Esophagus mucosa (tissue), 1 donor: ENCODE measurements at regions not wholly inside any gene's neighbourhood (a gene's known extent, or its start where the extent isn't known, plus 50 kb on each side); places are given as distances from the start of the nearest gene placed in this dataset.
A peak's percentile ranks its signal among the peaks of the same experiment; 100 is the strongest.

ENCODE experiments used
- ATAC-seq: fragments of 200-7000 bp; cut with Tn5 transposase; one replicate; pipeline ENCODE4 v1.9.1; 2020
- donor health status: DM: yes; HTN: yes; CAD: no.

DNA sequence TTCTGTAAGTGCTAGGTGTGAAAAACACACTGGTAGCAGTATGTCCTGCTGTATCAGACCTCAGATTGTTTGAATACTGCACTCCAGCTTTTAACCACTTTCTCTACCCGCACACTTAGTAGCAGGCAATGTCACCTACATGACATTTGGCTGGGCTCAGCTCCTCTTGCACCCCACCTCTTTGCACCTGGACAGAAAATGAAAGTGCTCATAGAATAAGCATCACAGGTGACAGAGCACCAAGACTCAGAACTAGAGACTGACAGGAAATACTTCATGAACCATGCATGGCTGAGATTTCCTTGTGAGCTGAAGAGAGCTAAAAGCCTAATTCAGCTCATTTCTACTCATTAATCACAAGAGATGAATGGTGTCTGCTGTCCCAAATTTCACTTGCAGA is 1014.2 kb upstream of the CDH8 start:
- ATAC-seq: no peak

DNA sequence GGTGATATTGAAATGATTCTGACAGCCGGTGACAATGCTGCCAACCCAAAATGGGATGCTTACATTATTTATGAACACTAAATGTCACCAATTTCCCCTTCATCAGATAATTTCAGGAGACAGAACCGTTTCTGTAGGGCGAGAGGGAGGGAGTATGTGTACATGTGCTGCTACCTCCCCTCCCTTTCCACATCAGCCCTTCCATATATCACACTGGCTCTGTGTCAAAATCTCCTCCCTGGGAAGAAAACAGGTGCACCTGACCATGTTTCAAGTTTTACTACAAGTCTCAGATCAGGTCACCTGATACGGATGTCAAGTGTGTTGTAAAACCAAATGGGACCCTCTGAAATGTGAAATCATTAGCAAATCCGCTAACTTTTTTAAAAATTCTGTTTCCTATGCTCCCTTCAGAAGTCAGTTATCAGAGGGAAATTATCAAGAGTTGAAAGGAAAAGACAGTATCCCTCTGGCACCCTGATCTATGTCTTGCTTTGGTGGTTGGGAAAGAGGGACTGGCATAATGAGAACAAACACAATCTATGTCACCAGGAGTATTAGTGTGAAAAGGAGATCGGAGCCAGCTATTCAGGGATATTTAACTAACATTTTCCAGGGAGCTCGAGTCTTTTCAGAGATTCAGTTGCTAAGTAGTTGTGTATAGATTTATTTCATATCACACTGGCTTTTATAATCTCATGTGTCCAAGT is 1002.3 kb upstream of the CDH8 start:
- ATAC-seq: no peak

DNA sequence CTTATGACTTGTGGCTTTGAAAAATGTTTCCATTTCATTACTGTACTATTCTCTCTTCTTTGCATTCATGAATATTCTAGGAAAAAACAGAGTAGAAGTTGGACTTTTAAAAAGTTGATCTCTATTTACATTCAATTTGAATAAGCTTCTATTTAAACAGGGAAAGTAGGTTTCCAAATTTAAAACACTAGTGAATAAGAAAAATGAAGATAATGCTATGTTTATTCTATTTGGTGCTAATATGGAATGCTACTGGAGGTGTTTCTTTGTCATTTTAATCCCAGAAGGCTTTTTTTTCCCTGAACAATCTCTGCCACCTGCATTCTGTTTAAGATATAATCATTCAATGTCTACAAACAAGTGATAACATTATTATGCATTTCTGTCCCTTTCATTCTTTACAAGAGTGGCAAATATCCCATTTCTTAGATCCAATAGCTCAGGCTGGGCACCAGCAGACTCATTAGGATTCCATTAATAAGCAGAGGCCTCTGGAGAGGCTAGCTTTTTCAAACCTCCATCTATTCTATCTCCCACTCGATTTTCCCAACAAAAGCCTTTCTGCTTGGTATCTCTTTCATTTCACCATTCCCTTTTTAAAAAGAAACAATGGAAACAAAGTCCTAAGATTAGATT is 1001.6 kb upstream of the CDH8 start:
- no peak for ATAC-seq

DNA sequence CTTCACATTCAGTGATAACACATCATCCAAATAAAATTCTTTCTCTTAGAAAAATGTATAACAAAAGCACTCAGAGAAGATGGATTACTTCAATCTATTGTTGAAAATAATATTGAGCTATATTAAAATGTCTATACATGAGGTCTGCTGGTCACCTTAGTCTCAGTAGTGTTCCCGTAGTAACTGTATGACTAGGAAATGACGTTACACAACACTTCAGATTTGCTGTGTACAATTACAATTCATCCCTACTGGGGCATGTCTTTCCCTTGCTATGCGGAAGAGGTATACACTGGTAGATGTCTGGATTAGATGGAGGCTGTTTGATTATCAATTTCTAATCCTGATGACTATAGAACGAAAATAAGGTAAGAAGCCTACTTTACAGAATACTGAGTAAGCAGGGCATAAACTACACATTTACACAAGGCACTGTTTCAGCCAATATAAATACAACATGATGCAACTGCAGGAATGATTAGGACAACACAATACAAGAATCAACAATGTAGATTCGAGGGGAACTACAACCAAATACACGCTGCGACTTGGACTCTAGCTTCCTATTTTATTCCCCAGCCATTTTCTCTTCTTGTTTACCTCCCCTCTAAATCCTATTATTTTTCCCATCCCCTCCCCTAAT is 982.5 kb upstream of the CDH8 start:
- ATAC-seq: no peak

DNA sequence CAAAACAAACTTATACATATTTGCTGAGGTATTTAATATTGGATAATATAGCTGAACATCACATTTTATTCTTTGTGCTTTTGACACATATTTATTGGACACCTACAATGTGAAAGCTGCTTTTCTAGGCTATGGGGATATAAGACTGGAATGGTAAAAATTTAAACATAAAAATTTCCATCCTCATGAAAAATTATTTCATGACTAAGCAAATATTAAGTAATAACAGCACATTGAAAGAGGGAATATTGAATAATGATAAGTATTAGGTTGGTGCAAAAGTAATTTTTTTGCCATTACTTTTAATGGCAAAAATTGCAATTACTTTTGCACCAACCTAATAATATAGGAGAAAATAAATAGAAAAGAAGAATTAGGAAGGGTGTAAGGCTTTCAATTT is 972.5 kb upstream of the CDH8 start:
- ATAC-seq: no peak

DNA sequence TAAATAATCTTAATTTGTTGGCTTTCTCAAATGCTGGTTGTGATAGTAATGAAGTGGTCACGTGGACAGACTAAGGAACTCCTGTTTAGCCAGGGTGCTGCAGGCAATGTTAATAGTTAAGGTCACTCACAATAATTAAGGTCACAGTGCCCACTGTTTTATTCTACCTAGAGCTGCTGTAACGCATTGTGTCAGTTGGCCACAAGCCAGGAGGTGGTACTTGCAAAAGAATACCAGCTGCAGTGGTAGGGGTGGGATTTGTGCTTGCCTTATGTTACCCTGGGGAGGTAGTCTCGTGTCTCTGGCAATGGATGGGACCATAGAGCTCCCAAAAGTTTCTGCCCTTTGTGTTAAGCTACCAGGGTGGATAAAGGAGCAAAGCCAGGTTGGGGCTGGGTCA is 969.1 kb upstream of the CDH8 start:
- no peak for ATAC-seq

DNA sequence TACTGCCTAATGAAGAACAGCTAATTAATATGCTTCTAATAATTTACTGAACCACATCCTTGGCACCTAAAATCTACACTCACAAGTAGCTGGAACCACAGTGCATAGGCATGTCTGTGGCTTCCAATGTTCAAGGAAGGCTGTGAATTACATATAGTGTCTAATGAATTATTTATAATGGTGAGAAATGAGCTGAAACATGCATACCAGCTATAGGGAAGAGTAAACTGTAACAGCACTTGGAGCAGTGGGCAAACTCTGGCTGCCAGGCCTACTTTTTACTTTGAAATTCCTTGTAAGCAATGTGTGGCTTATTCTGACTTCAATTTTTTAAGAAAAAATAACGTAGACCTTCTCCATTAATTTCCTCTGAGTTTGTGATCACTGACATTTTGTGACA is 953.2 kb upstream of the CDH8 start:
- no peak for ATAC-seq

DNA sequence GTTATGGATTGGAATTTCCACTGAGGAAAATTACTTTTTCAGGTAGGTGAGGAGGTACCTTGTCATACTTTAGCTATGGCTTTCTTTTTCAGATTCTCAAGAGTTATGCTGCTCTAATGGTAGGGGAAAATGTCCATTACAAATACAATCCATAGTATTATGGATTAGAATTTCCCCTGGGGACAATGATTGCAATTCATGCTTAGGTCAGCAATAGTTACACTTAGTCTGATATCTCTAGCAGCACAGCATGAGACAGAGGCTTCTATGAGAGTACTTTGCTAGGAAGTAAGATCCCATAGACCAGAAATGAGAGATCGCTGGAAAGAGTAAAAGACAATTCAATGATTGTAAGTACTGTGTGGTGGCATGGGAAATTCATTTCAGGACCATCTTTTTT is 949.5 kb upstream of the CDH8 start:
- ATAC-seq: no peak

DNA sequence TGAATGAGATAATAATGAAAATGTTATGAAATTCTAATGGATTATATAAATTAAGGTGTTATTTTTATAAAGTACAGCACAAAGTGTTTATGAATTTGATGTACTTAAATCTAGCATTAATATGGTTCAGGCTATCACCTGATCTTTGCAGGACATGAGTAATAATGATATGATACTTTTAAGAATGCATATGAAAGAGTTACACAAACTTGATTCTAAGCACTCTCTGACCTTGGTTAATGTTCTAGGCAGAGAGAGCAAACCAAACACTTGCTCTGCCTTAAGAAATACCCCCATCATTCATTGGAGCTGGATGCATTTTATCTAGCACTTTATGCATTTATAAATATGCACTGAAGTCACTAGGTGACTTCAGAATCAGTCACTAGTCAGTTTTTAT is 942.2 kb upstream of the CDH8 start:
- ATAC-seq: no peak

DNA sequence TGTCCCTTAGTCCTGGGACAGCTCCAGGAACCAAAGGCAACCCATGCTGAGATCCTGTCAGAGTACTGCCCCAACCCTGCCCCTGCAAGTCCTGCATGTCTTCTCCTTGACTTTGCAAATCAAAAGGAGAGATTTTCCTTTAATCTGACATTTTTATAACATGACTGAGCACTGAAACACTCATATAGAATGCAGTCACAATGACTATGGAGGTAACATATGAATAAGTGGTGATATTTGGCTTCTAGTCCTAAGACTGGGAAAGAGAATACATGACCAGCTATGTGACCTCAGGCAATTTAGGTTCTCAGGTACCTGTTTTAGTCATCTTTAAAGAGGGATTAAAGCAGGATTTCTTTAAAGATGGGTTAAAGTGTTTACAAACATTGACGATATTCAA is 941.6 kb upstream of the CDH8 start:
- ATAC-seq: no peak

DNA sequence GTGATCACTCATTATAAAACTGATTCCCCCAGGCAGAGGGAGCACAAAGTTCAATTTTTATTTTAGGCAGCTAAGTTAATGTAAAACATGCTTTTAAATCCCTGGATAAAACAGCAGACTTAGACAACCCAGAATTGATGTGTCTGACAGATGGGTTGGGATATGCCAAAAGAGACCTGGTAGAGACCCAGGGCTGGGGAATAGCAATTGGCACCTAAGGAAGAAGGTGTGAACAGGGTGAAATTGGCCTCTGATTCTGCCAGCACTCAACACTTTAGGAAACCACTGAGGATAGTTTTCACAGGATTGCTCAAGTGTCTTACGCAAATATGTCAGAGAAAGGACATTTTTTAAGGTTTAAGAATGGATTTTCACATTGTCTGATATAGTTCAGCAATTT is 938.2 kb upstream of the CDH8 start:
- ATAC-seq: no peak

DNA sequence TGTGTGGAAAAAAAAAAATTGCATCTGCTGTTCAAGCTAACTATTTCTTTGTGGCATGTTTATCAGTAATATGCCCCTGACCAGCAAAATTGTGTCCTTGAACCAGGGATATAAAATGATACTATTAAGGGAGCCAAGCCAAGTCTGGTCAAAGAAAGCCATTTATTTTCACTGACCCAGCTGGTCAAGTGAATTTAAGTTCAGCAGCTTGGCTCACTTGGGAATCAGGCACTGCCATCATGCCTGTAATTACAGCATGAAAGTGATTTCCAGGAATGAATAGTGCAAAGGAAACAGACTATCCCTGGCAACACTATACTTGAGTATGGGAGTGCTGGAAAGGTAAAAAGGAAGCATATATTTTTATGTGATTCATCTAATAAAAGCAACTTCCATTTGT is 934.6 kb upstream of the CDH8 start:
- ATAC-seq: no peak

DNA sequence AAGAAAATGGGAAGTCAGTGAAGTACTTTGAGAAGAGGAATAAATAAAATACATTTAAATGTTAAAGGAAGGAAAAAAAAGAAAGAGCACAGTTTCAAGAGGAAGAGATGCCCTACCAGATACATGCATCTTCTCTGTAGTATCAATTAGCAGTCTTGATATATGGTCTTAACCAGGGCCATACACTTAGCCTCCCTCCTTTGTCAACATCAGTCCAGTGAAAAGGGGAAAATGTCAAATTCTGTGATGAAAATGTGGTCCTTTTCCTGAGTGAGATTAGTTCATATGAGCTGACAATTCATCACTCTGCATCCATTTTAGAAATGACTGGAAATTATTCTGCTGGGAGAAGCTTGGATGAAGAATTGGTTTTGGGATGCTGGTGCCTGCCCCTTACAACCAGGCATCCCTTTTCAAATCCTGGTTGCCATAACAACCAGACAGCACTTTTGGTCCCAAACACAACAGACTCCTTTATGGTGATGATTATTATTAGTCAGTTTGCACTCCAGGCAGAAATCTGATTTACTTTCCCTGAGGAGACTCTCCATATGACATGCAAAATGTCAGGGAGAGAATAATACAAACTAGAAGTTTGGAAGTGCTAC is 933.6 kb upstream of the CDH8 start:
- ATAC-seq: no peak

DNA sequence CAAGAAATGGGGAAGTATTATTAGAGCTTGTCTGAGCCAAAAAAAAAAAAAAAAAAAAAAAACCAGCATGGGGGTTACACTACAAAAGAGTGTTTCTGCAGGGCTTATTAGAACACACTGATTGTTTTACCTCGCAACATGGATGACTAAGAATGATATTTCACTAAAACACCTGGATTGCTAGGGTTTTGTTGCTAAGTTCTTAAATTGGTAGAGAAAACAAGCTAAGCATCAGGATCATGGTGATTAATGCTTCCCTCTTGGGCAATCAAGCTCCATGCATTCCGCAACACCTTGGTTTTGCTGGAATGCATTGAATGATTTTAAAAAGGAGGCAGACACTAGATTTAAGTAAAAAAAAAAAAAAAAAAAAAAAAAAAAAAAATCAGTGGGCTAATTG is 931.4 kb upstream of the CDH8 start:
- ATAC-seq: peak; percentile 72

DNA sequence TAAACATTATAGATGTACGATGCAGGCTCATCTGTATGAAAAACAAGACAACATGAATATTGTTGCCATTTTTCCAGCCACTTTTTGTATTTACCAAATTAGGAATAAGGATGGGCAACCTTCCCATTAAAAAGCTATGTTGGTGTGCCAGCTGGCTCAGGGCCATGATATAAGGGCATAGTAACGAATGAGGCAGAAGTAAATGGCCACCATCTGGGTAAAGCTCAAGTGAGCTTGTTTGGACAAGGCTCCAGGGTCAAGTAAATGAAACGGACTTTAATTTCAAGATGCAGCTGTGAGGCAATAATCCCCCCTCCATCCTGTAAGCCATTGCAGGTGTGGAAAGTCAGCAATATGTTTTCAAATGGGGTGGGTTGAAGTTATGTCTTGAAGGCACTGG is 930.9 kb upstream of the CDH8 start:
- ATAC-seq: no peak

DNA sequence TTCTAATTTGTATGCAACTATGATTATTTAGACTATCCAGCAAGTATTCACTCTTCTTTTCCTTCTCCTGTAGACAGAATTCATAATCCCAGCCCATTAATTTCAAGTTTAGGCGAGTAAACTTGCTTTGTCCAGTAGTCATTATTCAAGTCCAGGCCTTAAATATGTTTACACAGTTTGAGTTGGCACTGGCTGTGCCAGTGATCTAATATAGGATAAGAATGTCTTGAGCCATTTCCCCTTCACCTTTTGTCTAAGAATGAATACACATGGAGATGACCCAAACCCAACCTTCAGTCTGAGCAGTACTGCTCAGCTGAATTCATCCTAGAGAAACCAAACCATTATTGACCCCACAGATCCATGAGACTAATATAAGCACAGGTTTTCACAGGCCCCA is 930.4 kb upstream of the CDH8 start:
- ATAC-seq: peak; percentile 37

DNA sequence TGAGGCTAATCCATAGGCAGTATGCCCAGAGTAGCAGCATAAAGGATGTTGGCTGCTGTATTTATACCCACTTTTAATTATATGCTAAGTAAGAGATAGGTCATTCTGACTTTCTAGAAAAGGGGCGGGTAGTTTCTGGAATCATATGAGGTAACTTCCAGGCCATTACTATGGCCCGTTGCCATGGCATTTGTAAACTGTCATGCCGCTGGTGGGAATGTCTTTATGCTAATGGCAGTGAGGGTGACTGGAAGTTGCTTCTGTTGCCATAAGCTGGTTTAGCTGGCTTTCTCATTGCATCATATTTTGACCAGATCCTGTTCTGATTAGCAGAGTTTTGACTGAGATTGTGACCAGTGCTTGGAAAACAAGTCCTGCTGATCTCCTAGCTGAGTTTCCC is 929.6 kb upstream of the CDH8 start:
- ATAC-seq: peak; percentile 92

DNA sequence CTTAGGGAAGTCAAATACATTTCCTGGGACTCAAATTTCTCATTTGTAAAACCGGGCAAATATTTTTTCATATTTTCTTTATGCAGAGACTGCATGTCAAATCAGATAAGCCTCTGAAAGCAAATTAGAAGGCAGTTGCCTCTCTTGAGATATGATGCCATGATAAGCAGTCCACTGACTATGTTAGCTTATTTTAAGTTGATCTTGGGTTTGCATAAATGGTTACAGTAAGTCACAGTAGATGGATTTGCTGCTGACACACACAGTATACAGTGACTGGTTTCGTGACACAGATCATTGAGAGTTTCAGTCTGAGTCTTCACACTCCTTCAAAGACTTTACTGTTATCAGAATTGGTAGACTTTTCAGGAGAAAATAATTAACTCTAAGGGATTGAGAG is 927.6 kb upstream of the CDH8 start:
- no peak for ATAC-seq

DNA sequence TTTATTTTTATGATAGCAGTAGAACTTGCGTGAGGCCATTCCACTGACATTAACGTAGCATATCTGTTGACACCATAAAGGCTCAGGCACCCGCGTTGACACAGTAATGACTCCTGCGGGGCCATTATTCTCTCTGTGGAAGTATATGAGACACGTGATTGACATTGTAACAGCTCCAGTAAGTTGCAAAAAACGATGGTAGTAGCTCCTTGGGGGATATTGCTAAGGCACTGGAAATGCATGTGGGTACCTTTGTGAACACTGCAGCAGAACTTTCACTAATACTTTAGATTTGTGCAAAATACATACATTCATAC is 918.8 kb upstream of the CDH8 start:
- no peak for ATAC-seq

DNA sequence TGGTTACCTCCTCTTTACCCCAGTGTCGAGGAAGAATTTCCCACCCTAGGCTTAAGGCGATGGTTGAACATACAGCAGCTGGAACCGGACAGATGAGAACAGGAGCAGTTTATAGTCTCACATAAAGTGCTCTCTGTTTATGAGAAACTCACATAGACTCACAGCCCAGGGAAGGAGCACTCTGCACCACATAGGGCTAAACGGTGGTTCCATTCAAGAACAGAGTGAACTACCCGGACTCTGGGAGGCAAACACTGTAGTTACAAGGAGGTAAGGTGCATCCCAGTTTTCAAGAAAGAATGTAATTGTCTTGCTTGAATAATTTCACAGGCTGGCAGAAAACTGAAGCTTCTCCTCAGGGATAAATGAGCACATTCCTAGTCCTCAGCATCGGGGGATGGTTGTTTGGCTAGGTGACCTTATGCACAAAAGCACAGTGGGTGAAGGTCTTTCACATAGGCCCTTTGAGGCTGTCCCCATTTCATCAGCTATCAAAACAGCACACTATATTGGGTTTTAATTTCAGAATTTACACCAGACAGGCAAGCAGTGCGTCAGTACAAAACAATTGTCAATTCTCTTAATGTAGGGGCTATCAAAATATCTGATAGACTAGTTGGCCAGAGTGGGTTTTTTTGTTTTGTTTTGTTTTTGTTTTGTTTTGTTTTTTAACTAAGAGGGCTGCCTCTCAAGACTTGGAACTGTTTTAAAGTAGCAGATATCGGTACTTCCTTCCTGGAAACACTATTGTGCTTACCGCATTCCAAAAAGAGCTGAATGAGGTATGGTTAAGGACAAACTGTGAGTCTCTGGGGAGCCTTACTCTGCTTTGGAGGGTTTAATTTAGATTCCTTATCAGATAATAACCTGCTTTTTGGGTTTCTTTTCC is 918.1 kb upstream of the CDH8 start:
- ATAC-seq: no peak

DNA sequence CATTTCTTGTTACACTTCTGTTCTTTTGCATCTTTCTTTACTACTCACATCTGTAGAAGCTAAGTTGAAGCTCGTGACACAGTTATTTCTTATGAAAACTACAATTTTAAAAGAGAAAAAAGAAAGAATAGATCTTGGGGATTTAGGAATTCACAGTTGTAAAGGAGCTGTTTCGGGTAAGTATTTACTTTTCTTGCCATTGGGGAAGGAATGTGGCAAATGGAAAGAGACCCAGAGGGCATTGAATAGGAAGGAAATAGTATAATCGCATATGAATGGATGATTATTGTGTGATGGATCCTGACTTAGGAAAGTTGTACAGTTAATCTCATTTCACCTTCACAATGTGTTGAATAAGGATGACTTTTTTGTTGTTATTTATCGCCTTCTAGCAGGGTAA is 914.1 kb upstream of the CDH8 start:
- no peak for ATAC-seq

DNA sequence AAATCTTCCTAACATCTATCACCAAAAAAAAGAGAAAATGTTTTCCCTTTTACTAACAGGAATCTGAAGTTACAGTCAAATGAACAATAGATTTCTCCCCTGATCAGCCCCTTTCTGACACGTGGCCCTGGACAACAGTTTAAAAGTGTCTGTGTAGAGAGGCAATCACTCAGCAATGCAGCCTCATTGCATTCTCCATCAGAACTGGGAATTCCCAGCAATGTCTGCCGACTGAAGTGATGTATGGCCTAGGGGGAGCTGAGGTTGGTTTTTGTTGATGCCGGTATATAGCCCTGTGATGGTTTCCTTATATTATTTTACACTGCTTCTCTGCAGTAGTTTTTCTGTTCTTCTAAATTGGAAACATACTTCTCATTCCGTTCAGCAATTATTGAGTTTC is 904.3 kb upstream of the CDH8 start:
- no peak for ATAC-seq

DNA sequence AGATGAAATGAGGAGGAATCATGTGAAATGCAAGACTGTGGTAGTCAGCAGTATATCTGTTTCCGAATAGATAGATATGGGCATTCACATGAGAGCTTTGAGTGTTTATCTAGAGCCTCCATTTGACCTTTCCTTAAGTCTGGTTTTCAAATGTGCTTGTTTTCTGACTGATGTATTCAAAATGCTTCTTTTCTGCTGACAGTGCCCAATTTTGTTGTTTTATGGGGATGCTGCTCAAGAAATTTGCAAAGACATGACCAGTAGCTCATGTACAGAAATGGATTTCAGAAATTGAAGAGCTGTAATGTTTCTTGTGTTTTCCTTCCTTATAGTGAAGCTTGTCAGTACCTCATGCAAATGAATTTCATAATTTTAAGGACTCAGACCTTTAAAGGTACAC is 903.4 kb upstream of the CDH8 start:
- ATAC-seq: no peak
